ENCODE measurements at regions not wholly inside any gene's neighbourhood (a gene's known extent, or its start where the extent isn't known, plus 50 kb on each side); places are given as distances from the start of the nearest gene placed in this dataset.

DNA sequence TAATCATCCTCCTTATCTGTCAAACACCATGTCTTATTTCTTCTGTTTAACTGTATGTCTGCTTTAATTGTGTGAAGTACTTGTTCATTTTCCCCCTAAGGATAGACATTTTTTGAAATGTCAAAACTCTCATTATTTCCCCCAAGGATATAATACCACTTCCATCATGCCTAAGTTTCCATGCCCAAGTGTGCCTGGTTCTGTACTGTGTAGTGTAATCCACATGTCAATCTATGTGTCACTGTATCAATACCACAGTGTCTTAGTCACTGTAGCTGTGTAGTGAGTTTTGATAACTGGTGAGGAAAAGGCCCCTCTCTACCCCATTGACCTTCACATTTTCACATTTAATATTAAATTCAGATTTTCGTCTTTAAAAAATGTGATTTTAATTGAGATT is 1265.5 kb downstream of the PCDH9 start:
- H3K4me1 ChIP-seq = peaks cover 3% of the 10 kb centered on the region; the same call in 1 of the 2 replicates
- H3K9me3 ChIP-seq = no peaks in the 10 kb centered on the region
- TF ChIP-seq, protein P1, sequence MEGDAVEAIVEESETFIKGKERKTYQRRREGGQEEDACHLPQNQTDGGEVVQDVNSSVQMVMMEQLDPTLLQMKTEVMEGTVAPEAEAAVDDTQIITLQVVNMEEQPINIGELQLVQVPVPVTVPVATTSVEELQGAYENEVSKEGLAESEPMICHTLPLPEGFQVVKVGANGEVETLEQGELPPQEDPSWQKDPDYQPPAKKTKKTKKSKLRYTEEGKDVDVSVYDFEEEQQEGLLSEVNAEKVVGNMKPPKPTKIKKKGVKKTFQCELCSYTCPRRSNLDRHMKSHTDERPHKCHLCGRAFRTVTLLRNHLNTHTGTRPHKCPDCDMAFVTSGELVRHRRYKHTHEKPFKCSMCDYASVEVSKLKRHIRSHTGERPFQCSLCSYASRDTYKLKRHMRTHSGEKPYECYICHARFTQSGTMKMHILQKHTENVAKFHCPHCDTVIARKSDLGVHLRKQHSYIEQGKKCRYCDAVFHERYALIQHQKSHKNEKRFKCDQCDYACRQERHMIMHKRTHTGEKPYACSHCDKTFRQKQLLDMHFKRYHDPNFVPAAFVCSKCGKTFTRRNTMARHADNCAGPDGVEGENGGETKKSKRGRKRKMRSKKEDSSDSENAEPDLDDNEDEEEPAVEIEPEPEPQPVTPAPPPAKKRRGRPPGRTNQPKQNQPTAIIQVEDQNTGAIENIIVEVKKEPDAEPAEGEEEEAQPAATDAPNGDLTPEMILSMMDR (IDR thresholded peaks at IDR 0.05; ENCODE audit: low read depth, low read length) = no peak
- no peak for DNase-seq
- H3K27me3 ChIP-seq = no peaks in the 10 kb centered on the region
- no peak overlapping the region for H3K4me3 ChIP-seq (ENCODE audit: low read depth, low read length)
- no peaks in the 10 kb centered on the region for H3K36me3 ChIP-seq

DNA sequence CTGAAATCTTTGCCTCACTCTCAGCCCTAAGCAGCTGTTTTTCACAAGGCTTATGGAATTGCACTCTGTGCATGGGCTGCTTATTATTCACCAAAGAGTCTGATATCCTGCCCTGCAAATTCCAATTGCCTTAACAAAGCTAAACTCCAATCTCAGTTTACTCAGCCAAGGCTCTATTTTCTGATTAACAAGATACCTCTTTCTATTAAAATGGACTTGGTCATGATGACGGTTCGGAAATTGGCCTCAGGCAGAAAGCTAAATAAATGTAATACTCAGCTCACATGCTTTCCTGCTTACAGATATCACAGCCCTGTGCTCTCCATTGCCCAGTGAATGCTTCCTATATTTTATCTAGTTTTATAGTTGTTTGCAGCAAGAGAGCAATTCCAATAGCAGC is 1270.8 kb downstream of the PCDH9 start:
- Histone ChIP-seq H3K36me3 (no peaks in the 10 kb centered on the region), H3K4me1 (no peaks in the 10 kb centered on the region), H3K9me3 (no peaks in the 10 kb centered on the region), H3K4me3 (ENCODE audit: low read depth, low read length) (no peak overlapping the region), H3K27me3 (no peaks in the 10 kb centered on the region)
- peak; percentile 19 for DNase-seq
- TF ChIP-seq, protein P1 (IDR thresholded peaks at IDR 0.05; ENCODE audit: low read depth, low read length) = no peak

DNA sequence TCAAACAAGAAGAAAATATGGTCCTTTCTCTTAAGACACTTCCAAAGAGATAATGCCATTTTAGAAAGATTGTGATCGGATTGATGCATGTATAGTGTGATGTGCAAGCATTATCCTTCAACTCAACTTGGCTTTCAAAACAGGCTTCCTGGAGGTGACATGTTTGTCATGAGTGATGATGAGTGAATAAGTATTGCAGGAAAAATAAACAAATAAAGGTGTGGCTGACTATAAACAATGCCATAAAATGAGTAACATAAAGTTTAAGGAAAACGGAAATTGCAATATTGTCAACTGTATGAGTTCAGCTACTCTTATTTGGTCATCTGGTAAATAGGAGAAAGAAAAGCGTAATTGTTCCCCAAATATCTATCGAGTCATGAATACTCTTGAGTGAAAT is 1283.7 kb downstream of the PCDH9 start:
- no peaks in the 10 kb centered on the region for H3K27me3 ChIP-seq
- H3K36me3 ChIP-seq = no peaks in the 10 kb centered on the region
- H3K4me1 ChIP-seq = no peaks in the 10 kb centered on the region; the same call in 1 of the 2 replicates
- no peak overlapping the region for H3K4me3 ChIP-seq (ENCODE audit: low read depth, low read length)
- no peaks in the 10 kb centered on the region; the same call in 1 of the 2 replicates for H3K9me3 ChIP-seq
- TF ChIP-seq, protein P1 (IDR thresholded peaks at IDR 0.05; ENCODE audit: low read depth, low read length) = no peak
- no peak for DNase-seq

DNA sequence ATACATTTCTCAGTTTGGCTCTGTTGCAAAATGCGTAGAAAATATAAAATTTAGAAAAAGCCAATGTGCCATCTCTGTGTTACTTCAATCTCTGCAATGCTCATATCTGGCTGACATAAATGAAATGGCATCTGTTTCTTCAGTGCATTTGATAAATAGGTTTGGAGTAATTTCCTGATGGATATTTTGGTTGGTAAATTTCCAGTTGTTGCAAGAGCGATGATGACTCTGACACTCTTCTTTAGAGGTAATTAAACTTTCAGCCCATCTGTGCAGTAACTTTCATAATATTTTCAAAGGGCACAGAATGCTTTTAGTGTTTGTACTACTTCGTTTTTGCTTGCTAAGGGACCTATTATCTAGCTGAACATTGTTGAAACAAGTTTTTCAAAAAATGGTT is 1286.4 kb downstream of the PCDH9 start:
- H3K36me3 ChIP-seq = no peaks in the 10 kb centered on the region
- TF ChIP-seq, protein P1 (IDR thresholded peaks at IDR 0.05; ENCODE audit: low read depth, low read length) = no peak

DNA sequence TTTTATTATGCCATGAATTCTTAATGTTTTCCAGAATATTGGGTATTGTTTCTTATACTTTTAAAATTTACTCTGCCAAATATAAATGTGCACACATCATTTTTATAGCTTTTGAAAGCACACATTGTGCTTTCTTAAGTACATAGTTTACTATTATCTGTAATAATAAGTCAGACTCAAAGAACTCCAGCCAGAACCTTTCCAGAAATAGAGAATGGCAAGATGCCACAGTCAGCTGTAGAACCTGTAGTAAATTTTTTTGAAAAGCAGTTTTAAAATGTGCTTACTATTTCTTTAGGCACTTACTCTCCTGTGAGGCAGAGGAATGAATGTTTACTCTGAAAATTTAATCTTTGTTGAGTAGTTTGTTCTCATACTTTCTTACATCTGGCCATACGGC is 1287.1 kb downstream of the PCDH9 start:
- H3K4me1 ChIP-seq = peaks cover 7% of the 10 kb centered on the region
- H3K4me3 ChIP-seq (ENCODE audit: low read depth, low read length) = no peak overlapping the region
- DNase-seq = no peak
- H3K36me3 ChIP-seq = no peaks in the 10 kb centered on the region
- TF ChIP-seq, protein P1 (IDR thresholded peaks at IDR 0.05; ENCODE audit: low read depth, low read length) = no peak
- H3K9me3 ChIP-seq = no peaks in the 10 kb centered on the region; the same call in 1 of the 2 replicates
- no peaks in the 10 kb centered on the region for H3K27me3 ChIP-seq

More for the DNA sequence above, 1286.4 kb downstream of the PCDH9 start:
- H3K4me3 ChIP-seq (ENCODE audit: low read depth, low read length) = no peak overlapping the region
- DNase-seq = no peak
- H3K9me3 ChIP-seq = no peaks in the 10 kb centered on the region; the same call in 1 of the 2 replicates
- peaks cover 7% of the 10 kb centered on the region for H3K4me1 ChIP-seq
- H3K27me3 ChIP-seq = no peaks in the 10 kb centered on the region

DNA sequence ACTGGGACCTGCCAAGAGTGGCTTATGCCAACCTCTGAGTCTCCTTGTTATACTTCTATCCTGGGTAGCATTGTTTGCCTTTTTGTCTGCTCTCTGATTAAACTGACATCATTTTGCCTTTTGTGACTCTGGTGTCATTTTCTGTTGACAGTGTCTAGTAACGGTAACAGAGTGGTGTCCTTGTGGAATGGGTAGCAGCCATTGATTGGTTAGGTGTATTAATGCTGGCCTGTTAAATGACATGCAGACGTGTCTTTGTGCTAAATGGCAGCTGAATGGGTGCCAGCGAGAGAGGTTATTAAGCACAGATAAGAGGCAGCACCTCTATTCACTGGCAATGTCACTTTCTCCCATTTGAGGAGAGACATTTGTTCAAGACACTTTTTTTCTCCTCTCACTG is 1289.4 kb downstream of the PCDH9 start:
- Histone ChIP-seq H3K4me3 (ENCODE audit: low read depth, low read length) (no peak overlapping the region), H3K36me3 (no peaks in the 10 kb centered on the region), H3K9me3 (no peaks in the 10 kb centered on the region), H3K27me3 (no peaks in the 10 kb centered on the region), H3K4me1 (peaks cover 7% of the 10 kb centered on the region)
- no peak for DNase-seq
- TF ChIP-seq, protein P1 (IDR thresholded peaks at IDR 0.05; ENCODE audit: low read depth, low read length) = no peak

Data from BE2C (cell line).